Nephron progenitor cell (in vitro differentiated cells): ENCODE measurements at regions not wholly inside any gene's neighbourhood (a gene's known extent, or its start where the extent isn't known, plus 50 kb on each side); places are given as distances from the start of the nearest gene placed in this dataset.

Experiments
- DNase-seq: peaks from one replicate; pipeline ENCODE4 v3.0.0; 2021
- H3K27ac Mint-ChIP-seq: 2 replicates; pipeline ENCODE4 v1.8.0; 2021; ENCODE audit warnings: mild to moderate bottlenecking, moderate library complexity, mixed read lengths
- H3K27me3 Mint-ChIP-seq: 2 replicates; pipeline ENCODE4 v1.8.0; 2021; ENCODE audit warnings: mild to moderate bottlenecking, low read depth, mixed read lengths; ENCODE audit not compliant: poor library complexity
- H3K36me3 Mint-ChIP-seq: 2 replicates; pipeline ENCODE4 v1.8.0; 2021; ENCODE audit warnings: low read depth, mixed read lengths
- H3K4me1 Mint-ChIP-seq: 2 replicates; pipeline ENCODE4 v1.8.0; 2021; ENCODE audit warnings: mixed read lengths
- H3K4me3 Mint-ChIP-seq: 2 replicates; pipeline ENCODE4 v1.8.0; 2021; ENCODE audit warnings: mild to moderate bottlenecking, moderate library complexity, mixed read lengths
- H3K9me3 Mint-ChIP-seq: 2 replicates; pipeline ENCODE4 v1.8.0; 2021; ENCODE audit warnings: mild to moderate bottlenecking, moderate library complexity, mixed read lengths
- CTCF ChIP-seq: fragments of 200-600 bp; sonication (generic); IDR thresholded peaks from 2 replicates; pipeline ENCODE4 v1.5.0; 2021; ENCODE audit warnings: antibody characterized with exemption

GRCh38 chr16:6149031-6149430 is 1051.4 kb upstream of the EEF2KMT start:
- peaks cover 3% of the 10 kb centered on the region for H3K4me1 Mint-ChIP-seq
- H3K4me3 Mint-ChIP-seq: no peak overlapping the region

GRCh38 chr16:6148361-6148760 is 1050.8 kb upstream of the EEF2KMT start:
- Mint-ChIP-seq H3K4me3 (no peak overlapping the region), H3K4me1 (peaks cover 3% of the 10 kb centered on the region), H3K27ac (no peak overlapping the region), H3K36me3 (no peaks in the 10 kb centered on the region), H3K27me3 (peaks cover 8% of the 10 kb centered on the region), H3K9me3 (peaks cover 13% of the 10 kb centered on the region)
- no peak for DNase-seq
- TF ChIP-seq CTCF: no peak

More at GRCh38 chr16:6149031-6149430, 1051.4 kb upstream of the EEF2KMT start:
- Mint-ChIP-seq H3K36me3 (no peaks in the 10 kb centered on the region), H3K27me3 (peaks cover 8% of the 10 kb centered on the region), H3K27ac (no peak overlapping the region), H3K9me3 (peaks cover 13% of the 10 kb centered on the region)
- no peak for TF ChIP-seq CTCF
- no peak for DNase-seq

- DNase-seq: no peak
Observed at GRCh38 chr16:6146874-6147425, 1049.4 kb upstream of the EEF2KMT start.

GRCh38 chr16:6146356-6146755 is 1048.8 kb upstream of the EEF2KMT start:
- Mint-ChIP-seq H3K4me3 (no peak overlapping the region), H3K27me3 (peaks cover 9% of the 10 kb centered on the region), H3K36me3 (no peaks in the 10 kb centered on the region), H3K4me1 (no peaks in the 10 kb centered on the region), H3K9me3 (peaks cover 13% of the 10 kb centered on the region), H3K27ac (no peak overlapping the region)
- no peak for DNase-seq
- TF ChIP-seq CTCF: no peak

More at GRCh38 chr16:6146874-6147425, 1049.4 kb upstream of the EEF2KMT start:
- H3K36me3 Mint-ChIP-seq: no peaks in the 10 kb centered on the region
- no peak overlapping the region for H3K4me3 Mint-ChIP-seq
- H3K4me1 Mint-ChIP-seq: no peaks in the 10 kb centered on the region
- H3K27me3 Mint-ChIP-seq: peaks cover 8% of the 10 kb centered on the region
- H3K27ac Mint-ChIP-seq: no peak overlapping the region
- H3K9me3 Mint-ChIP-seq: peaks cover 13% of the 10 kb centered on the region
- peak; percentile 6 for TF ChIP-seq CTCF

- Mint-ChIP-seq H3K27ac (no peak overlapping the region), H3K4me3 (no peak overlapping the region), H3K27me3 (peaks cover 19% of the 10 kb centered on the region), H3K9me3 (peaks cover 13% of the 10 kb centered on the region), H3K36me3 (no peaks in the 10 kb centered on the region), H3K4me1 (no peaks in the 10 kb centered on the region)
- no peak for TF ChIP-seq CTCF
- DNase-seq: no peak
Observed at GRCh38 chr16:6144463-6144862, 1046.9 kb upstream of the EEF2KMT start.

GRCh38 chr16:6143020-6143419 is 1045.4 kb upstream of the EEF2KMT start:
- no peak overlapping the region for H3K4me3 Mint-ChIP-seq
- no peaks in the 10 kb centered on the region for H3K36me3 Mint-ChIP-seq
- no peaks in the 10 kb centered on the region for H3K4me1 Mint-ChIP-seq
- no peak for DNase-seq
- peaks cover 19% of the 10 kb centered on the region for H3K27me3 Mint-ChIP-seq
- peaks cover 13% of the 10 kb centered on the region for H3K9me3 Mint-ChIP-seq
- no peak for TF ChIP-seq CTCF
- no peak overlapping the region for H3K27ac Mint-ChIP-seq
